ENCODE measurements at regions not wholly inside any gene's neighbourhood (a gene's known extent, or its start where the extent isn't known, plus 50 kb on each side); places are given as distances from the start of the nearest gene placed in this dataset.

DNA sequence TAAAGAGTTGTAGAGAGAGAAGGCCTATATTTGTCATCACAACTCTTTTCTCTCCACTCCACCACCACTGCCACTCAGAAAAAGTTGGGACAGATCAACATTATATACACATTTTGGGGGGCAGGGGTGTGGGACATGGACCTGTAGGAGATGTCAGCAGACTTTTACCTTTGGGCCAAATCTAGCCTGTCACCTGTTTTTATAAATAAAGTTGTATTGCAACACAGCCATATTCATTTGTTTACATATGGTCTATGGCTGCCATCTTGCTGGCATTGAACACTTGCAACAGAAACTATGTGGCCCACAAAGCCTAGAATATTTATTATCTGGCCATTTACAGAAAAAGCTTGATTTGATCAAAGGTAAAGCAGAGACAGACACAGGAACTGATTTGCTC is 250.7 kb downstream of the BTG1 start:
- Histone ChIP-seq H3K27me3 (ENCODE audit: low read length) (no peaks in the 10 kb centered on the region), H4K20me1 (ENCODE audit: low read length) (no peaks in the 10 kb centered on the region), H3K27ac (ENCODE audit: low read length) (no peak overlapping the region), H2AFZ (ENCODE audit: low read length) (no peak overlapping the region), H3K9ac (ENCODE audit: low read length) (no peak overlapping the region), H3K4me1 (ENCODE audit: insufficient read depth, low read length) (peaks cover 22% of the 10 kb centered on the region), H3F3A (ENCODE audit: low read length, unreplicated experiment) (no peaks in the 10 kb centered on the region), H3K36me3 (ENCODE audit: low read depth, low read length) (no peaks in the 10 kb centered on the region), H3K9me2 (replicated peaks; ENCODE audit: low read length) (no peaks in the 10 kb centered on the region), H3K4me3 (ENCODE audit: low read length) (no peak overlapping the region), H3K79me2 (ENCODE audit: low read length) (no peaks in the 10 kb centered on the region), H3K9me3 (ENCODE audit: low read length) (no peaks in the 10 kb centered on the region), H3K4me2 (ENCODE audit: low read length) (no peak overlapping the region)
- no peak for ATAC-seq
- DNase-seq, result no peak
- intact Hi-C loops (cut with micrococcal nuclease), result loop anchor here (5.0 kb wide), 1 partner anchor 247 kb away; no protein-coding TSS in a partner anchor
- BruUV-seq (replicated peaks), result no TSS peak
- no peak for TF ChIP-seq EZH2phosphoT487 (IDR thresholded peaks at IDR 0.05; ENCODE audit: borderline replicate concordance, low read length)
- TF ChIP-seq, protein P1, sequence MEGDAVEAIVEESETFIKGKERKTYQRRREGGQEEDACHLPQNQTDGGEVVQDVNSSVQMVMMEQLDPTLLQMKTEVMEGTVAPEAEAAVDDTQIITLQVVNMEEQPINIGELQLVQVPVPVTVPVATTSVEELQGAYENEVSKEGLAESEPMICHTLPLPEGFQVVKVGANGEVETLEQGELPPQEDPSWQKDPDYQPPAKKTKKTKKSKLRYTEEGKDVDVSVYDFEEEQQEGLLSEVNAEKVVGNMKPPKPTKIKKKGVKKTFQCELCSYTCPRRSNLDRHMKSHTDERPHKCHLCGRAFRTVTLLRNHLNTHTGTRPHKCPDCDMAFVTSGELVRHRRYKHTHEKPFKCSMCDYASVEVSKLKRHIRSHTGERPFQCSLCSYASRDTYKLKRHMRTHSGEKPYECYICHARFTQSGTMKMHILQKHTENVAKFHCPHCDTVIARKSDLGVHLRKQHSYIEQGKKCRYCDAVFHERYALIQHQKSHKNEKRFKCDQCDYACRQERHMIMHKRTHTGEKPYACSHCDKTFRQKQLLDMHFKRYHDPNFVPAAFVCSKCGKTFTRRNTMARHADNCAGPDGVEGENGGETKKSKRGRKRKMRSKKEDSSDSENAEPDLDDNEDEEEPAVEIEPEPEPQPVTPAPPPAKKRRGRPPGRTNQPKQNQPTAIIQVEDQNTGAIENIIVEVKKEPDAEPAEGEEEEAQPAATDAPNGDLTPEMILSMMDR (conservative IDR thresholded peaks at IDR 0.05; ENCODE audit: low read depth, low read length), result no peak
- no peak for TF ChIP-seq EZH2 (IDR thresholded peaks at IDR 0.05; ENCODE audit: low read length, unreplicated experiment)
- CTCF ChIA-PET, result no interaction called here
- POLR2A ChIA-PET (ENCODE audit: unreplicated experiment), result no interaction called here

DNA sequence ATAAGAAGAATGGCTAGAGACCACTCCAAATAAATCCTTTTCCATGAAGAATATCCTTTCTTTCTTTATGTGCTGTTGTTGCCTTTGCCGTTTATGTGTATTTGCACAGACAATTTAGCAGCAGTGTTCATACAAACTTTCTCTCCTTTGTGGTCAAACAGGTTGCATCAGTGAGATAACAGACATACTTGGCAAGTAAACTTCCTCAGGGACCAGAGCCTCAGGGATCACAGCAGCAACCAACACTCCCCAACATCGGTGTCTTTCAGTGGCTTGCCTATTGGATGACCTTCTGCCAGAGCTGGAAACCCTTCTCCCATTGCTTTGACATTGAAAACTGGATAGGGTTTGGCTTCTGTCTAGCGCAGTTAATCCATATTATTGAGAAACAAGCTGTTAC is 252.2 kb downstream of the BTG1 start:
- no peak overlapping the region for H2AFZ ChIP-seq (ENCODE audit: low read length)
- ChIA-PET POLR2A (ENCODE audit: unreplicated experiment) (no interaction called here), CTCF (no interaction called here)
- no peaks in the 10 kb centered on the region for H4K20me1 ChIP-seq (ENCODE audit: low read length)
- no peaks in the 10 kb centered on the region for H3F3A ChIP-seq (ENCODE audit: low read length, unreplicated experiment)
- H3K4me1 ChIP-seq (ENCODE audit: insufficient read depth, low read length), result peaks cover 36% of the 10 kb centered on the region
- H3K79me2 ChIP-seq (ENCODE audit: low read length), result no peaks in the 10 kb centered on the region
- no peak overlapping the region for H3K4me3 ChIP-seq (ENCODE audit: low read length)
- H3K27me3 ChIP-seq (ENCODE audit: low read length), result no peaks in the 10 kb centered on the region
- no peaks in the 10 kb centered on the region for H3K9me3 ChIP-seq (ENCODE audit: low read length)
- no peak overlapping the region for H3K27ac ChIP-seq (ENCODE audit: low read length)
- H3K9me2 ChIP-seq (replicated peaks; ENCODE audit: low read length), result no peaks in the 10 kb centered on the region
- peak overlapping the region; percentile 6 for H3K4me2 ChIP-seq (ENCODE audit: low read length)
- DNase-seq, result peak; percentile 63
- BruUV-seq (replicated peaks), result no TSS peak
- intact Hi-C loops (cut with micrococcal nuclease), result loop anchor here (5.0 kb wide), 1 partner anchor 249 kb away; no protein-coding TSS in a partner anchor
- TF ChIP-seq EZH2 (IDR thresholded peaks at IDR 0.05; ENCODE audit: low read length, unreplicated experiment), result no peak
- TF ChIP-seq EZH2phosphoT487 (IDR thresholded peaks at IDR 0.05; ENCODE audit: borderline replicate concordance, low read length), result no peak
- TF ChIP-seq, protein P1 (conservative IDR thresholded peaks at IDR 0.05; ENCODE audit: low read depth, low read length), result no peak
- no peaks in the 10 kb centered on the region for H3K36me3 ChIP-seq (ENCODE audit: low read depth, low read length)
- H3K9ac ChIP-seq (ENCODE audit: low read length), result no peak overlapping the region
- no peak for ATAC-seq

DNA sequence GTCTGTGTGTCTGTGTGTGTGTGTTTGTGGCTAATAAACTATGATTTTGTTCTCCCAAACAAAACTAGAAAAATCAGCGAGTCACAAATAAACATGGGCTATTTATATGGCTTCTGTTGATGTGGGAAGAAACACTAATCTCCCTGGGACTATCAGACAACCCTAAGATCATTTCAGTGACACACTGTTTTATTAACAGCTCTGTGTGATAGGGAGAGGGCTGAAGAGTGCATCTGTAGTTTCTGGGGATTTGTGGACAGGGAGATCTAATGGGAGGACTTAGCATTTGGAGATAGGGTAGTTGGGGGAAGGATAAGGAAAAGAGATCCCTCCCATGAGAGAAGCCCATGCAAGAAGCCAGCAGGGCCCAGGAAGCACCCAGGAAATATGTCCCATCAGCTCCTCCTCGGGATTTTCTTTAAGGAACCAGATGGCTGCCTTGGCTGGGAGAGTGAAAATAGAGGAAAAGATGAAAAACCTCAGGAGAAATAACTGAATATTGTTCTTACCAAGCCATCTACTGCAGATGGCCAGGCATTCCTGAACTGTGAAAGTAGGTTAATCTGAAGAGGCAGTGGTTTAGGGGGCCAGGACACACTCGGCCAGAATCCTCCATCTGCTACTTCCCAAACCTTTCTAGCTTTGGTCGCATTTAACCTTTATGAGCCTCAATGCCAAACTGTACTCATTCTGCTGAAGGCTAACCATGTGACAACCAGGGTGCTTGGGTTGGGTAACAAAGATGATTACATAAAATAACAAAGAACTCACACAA is 253.4 kb downstream of the BTG1 start:
- TF ChIP-seq EZH2 (IDR thresholded peaks at IDR 0.05; ENCODE audit: low read length, unreplicated experiment) (no peak), EZH2phosphoT487 (IDR thresholded peaks at IDR 0.05; ENCODE audit: borderline replicate concordance, low read length) (no peak)
- TF ChIP-seq, protein P1 (conservative IDR thresholded peaks at IDR 0.05; ENCODE audit: low read depth, low read length), result no peak
- H3K36me3 ChIP-seq (ENCODE audit: low read depth, low read length), result no peaks in the 10 kb centered on the region
- intact Hi-C loops (cut with micrococcal nuclease), result loop anchor here (5.0 kb wide), 1 partner anchor 250 kb away; no protein-coding TSS in a partner anchor
- H3K79me2 ChIP-seq (ENCODE audit: low read length), result no peaks in the 10 kb centered on the region
- no peak overlapping the region for H2AFZ ChIP-seq (ENCODE audit: low read length)
- peaks cover 45% of the 10 kb centered on the region for H3K4me1 ChIP-seq (ENCODE audit: insufficient read depth, low read length)
- no peaks in the 10 kb centered on the region for H3K9me3 ChIP-seq (ENCODE audit: low read length)
- no TSS peak for BruUV-seq (replicated peaks)
- CTCF ChIA-PET, result no interaction called here
- H3K4me3 ChIP-seq (ENCODE audit: low read length), result no peak overlapping the region
- POLR2A ChIA-PET (ENCODE audit: unreplicated experiment), result no interaction called here
- H3K9ac ChIP-seq (ENCODE audit: low read length), result no peak overlapping the region
- H3F3A ChIP-seq (ENCODE audit: low read length, unreplicated experiment), result no peaks in the 10 kb centered on the region
- H3K4me2 ChIP-seq (ENCODE audit: low read length), result no peak overlapping the region
- ATAC-seq, result no peak
- H3K27ac ChIP-seq (ENCODE audit: low read length), result no peak overlapping the region
- H3K9me2 ChIP-seq (replicated peaks; ENCODE audit: low read length), result no peaks in the 10 kb centered on the region
- H3K27me3 ChIP-seq (ENCODE audit: low read length), result no peaks in the 10 kb centered on the region
- no peak for DNase-seq
- no peaks in the 10 kb centered on the region for H4K20me1 ChIP-seq (ENCODE audit: low read length)

Data from PC-3 (cell line).